HG03159 (cell line): ENCODE measurements at regions not wholly inside any gene's neighbourhood (a gene's known extent, or its start where the extent isn't known, plus 50 kb on each side); places are given as distances from the start of the nearest gene placed in this dataset.
A peak's percentile ranks its signal among the peaks of the same experiment; 100 is the strongest.

Experiments used
- ATAC-seq: cut with Tn5 transposase; IDR thresholded peaks from one replicate; pipeline ENCODE4 v1.9.1; 2021; ENCODE audit warnings: mild to moderate bottlenecking, moderate library complexity; ENCODE audit not compliant: unreplicated experiment

GRCh38 chr6:90435207-90435899, 138.7 kb upstream of the BACH2 start:
- ATAC-seq: no peak

DNA sequence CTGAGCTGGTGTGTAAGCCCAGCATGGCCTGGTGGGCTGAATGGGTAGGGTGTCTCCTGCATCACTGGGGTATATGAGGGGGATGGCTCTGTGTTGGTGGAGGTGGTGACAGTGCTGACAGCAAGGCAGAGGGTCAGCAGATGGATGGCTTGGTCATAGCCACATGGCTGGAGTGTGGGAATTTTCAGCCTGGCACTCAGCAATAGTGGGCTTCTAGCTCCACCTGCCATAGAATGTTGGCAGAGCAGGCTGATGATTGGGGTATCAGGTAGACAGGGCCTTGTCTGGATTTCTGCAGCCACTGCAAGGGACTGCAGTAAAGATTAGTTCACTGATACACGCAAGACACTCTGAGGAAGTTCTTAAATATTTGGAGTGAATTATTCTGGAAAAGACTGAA, 137.5 kb upstream of the BACH2 start:
- ATAC-seq: no peak

DNA sequence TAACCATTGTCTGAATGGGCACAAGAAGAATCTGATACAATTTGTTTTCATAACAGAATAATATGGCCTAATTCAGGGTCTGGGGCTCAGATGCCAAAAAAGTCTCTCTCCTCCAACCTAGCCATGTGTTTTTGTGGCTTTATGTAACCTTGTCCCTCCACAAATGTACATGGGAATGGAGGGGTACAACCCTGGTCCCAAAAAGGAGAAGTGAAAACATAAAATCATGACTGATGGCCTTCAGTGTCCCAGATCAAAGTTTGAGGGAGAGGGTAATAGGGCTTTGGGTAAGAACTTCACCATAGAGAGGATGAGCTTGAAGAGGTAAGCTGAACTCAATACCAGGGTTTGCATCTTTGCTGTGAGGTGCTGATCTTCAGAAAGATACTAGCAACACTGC, 136.3 kb upstream of the BACH2 start:
- ATAC-seq: no peak

- no peak for ATAC-seq
These were observed 135.6 kb upstream of the BACH2 start for GRCh38 chr6:90432041-90432775.

DNA sequence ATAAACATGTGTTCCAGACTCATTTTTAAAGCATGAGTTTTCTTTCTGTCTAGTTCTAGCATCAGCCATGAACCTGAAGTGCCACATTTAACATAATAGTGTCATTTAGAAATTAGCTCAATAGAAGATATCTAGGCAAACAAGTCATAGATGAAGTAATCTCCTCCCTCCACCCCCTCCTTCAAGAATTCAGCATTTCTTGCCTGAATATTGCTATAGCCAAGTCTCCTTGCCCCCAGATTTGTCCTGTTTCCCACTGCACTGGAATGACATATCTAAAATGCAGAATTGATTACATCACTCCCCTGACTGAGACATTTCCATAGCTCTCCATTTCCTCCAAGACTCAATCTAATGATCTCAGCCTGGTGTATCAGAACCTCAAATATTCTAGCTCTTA, 134.9 kb upstream of the BACH2 start:
- ATAC-seq: no peak

DNA sequence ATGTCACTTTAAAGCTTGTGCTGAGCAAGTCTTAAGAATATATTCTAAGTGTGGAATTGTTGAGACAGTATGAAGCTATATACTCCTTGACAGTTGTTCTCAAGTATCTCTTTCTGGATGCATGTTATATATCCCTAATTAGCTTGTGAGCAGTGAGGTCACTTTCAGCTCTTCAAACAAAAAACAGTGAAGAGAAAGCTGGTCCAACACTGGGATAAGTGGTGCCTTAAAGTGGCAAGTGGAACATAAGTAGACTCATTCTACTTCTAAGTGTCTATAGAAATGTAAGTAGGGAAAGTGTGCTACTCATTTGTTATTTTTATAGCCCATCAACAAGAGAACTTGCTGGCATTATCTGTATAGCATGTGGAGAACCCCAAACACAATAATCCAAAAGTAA, 133.1 kb upstream of the BACH2 start:
- ATAC-seq: no peak

GRCh38 chr6:90428514-90428913, 131.9 kb upstream of the BACH2 start:
- ATAC-seq: no peak

DNA sequence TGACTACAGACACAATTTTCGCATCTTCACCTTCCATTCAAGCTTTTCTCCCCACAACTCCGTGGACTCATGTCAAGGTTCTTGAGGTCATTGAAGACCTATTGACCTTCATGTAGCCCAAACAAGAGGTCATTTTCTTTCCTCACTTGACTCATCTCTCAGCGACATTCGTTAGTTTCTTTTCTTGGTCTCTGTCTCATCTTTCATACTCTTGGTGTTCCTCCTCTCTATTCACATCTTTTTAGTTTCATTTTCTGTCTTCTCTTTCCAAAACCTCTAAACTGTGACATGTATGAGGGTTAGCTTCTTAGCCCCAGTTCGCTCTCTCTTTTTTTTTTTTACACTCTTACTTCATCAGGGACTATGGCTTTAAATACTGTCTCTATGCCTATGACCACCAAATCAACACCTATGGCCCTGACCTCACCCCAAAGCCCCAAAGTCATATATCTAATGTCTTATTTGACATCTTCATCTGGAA, 128.6 kb upstream of the BACH2 start:
- ATAC-seq: peak; percentile 97

DNA sequence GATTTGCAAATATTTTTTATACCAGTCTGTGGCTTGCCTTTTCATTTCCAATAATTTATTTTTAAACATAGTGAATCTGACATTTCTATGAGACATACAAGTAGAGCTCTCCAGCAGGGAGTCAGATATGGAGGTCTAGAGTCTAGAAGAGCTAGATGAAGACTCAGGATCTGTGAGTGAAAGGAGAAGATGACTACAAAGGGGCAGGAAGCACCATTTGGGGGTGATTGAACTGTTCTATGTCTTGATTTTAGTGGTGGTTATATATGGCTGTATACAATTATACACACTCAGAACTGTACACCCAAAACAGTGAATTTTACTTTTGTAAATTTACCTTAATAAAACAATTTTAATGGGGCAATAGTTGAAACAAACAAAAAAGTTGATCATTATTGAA, 127.9 kb upstream of the BACH2 start:
- no peak for ATAC-seq

DNA sequence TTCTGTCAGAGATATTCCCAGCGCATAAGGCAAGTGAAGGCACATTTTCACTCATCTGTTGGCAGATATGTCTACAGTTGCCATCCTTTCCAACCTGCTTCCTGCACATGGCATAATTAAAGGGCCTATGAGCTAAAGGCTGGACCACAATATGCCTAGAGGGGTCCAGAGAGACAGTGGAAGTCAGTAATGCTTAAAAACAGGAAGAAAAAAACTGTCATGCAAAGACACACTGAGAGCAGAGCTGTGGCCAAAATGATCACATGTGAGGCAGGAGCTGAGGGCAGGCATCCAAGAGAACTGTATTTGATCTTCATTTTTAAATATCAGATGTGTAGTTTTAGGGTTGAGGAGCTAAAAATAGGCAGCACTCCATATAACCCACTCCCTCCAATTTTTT, 125.0 kb upstream of the BACH2 start:
- ATAC-seq: no peak

DNA sequence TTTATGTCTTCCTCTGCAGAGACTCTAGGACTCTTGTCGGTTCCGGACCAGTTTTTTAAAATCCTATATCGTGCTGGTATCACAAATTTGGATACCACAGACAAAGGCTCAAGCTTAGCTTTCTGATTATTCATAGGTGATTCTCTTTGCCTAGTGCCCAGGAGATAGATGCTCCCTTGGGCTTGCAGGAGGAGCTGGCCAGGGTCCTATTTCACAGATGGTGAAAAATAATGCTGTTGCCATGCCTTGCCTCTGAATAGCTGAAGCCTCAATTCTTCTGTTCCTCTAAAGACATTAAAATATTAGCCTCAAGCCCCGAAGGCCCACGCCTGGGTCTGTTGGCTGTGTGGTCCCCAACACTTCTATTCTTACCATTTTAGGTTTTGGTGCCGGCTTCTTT, 123.9 kb upstream of the BACH2 start:
- no peak for ATAC-seq

DNA sequence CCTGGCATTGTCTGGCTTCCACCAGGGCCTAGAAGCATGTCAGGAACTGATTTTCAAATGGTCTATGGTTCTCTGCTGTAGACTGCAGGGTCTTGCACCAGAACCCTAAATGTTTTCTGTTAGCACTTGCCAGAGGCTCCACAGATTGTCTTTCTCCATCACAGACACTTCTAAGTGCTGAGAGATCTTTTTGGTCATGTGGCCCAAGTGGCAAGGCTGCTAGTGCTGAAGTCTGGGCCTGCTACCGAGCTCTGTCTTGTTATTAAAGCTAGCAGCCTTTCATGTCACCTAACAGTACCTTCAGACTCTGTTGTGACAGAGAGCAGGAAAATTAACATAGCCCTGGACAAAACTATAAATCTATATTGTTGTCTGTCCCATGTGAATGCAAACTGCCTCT, 120.7 kb upstream of the BACH2 start:
- no peak for ATAC-seq

GRCh38 chr6:90416322-90416721, 119.7 kb upstream of the BACH2 start:
- no peak for ATAC-seq

- ATAC-seq: no peak
These were observed 118.5 kb upstream of the BACH2 start for GRCh38 chr6:90415178-90415577.

DNA sequence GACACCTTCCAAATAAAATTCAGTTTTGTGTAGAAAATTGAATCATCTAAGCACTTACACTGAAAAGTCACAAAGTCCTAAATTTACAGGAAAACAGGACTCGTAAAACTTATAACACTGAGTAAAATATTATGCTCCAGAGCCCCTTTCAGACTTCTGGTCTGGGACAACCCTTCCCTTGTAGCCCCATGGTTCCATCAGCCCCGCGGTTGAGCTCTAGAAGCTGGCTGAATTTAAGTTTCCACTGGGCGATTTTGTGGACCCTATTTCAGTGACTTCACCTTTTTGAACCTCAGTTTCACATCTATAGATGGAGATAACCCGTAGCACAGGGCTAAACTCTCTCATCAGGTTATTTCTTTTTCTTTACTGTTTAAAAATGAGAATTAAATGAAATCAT, 117.7 kb upstream of the BACH2 start:
- ATAC-seq: no peak

DNA sequence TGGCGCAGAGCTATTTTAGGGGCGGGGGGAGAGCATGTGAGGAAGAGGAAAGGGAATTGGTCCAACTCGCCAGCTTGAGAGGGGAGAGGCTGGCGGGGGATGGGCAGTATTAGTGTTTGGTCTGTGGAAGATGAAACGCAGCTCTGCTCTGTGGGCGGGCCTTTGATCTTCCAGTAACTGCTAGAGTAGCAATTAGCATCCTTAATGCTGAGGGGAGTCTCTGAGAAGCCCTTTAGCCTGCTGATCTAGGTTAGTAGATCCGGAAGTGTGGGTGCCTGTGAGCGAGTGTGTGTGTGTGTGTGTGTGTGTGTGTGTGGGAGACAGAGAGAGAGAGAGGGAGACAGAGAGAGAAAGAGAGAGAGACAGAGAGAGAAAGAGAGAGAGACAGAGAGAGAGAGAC, 117.2 kb upstream of the BACH2 start:
- ATAC-seq: no peak

- no peak for ATAC-seq
These were observed 116.8 kb upstream of the BACH2 start for GRCh38 chr6:90413396-90413795.

DNA sequence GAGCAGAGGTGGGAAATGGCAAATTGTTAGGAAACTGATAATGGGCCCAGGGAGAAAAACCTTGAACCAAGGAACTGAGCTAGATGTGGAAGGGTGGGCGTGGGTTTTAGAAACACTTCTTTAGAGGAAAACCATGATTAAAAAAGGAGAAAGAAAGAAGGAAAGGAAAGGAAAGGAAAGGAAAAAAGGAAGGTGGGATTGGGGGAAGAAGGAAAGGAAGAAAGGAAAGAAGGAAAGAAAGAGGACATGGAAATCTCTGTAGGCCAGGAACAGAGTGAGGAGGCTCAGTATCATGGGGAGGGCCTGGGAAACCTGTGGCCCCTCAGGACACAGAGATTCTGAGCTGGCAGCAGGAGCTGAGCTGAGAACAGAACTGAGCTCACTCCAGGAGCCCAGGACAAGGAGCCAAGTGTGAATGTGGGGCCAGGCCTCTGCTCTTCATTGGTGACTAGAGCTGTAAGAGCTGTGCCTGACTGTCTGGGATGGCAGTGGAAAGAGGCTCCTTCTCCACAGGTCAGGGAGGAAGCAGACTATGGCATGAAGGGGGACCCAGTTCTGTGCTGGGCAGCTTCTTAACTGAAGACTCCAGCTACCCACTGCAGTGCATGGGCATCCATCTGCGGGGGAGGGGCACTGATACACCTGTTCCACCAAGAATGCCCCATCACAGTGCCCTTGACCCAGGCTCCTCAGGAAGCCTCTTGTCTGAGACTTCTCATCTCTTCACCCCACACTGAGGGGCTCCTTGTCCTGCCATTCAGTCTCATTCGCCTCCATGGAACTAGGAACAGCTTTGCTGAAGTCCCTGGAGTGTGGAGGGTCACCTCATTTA, 116.1 kb upstream of the BACH2 start:
- ATAC-seq: no peak

GRCh38 chr6:90411292-90411781, 114.7 kb upstream of the BACH2 start:
- peak; percentile 92 for ATAC-seq

- no peak for ATAC-seq
These were observed 113.1 kb upstream of the BACH2 start for GRCh38 chr6:90409700-90410099.

- ATAC-seq: no peak
These were observed 110.3 kb upstream of the BACH2 start for GRCh38 chr6:90406957-90407356.
